ENCODE measurements at regions not wholly inside any gene's neighbourhood (a gene's known extent, or its start where the extent isn't known, plus 50 kb on each side); places are given as distances from the start of the nearest gene placed in this dataset.

- no peak overlapping the region for H4K8ac ChIP-seq (ENCODE audit: low read length)
Measured at GRCh38 chr2:2890246-2890645, 487.4 kb downstream of the EIPR1 start.

GRCh38 chr2:2889646-2890045 is 488.0 kb downstream of the EIPR1 start:
- Histone ChIP-seq H3K4me3 (ENCODE audit: insufficient read depth in 1 of 2, low read depth in 1 of 2, low read length in 2 of 2) (no peak overlapping the region), H3K36me3 (ENCODE audit: control insufficient read depth in 1 of 2, insufficient read depth in 2 of 2, low read depth in 1 of 2, low read length in 2 of 2) (no peaks in the 10 kb centered on the region), H3K14ac (ENCODE audit: low read length in 2 of 2) (no peak overlapping the region), H2BK15ac (ENCODE audit: low read depth, poor library complexity, severe bottlenecking) (no peak overlapping the region), H3K4ac (ENCODE audit: low read depth in 1 of 2, low read length in 2 of 2) (no peak overlapping the region), H3K4me1 (ENCODE audit: control insufficient read depth, insufficient read depth, low read depth, low read length) (no peaks in the 10 kb centered on the region), H3K79me1 (replicated peaks; ENCODE audit: low read length, poor library complexity, severe bottlenecking) (no peaks in the 10 kb centered on the region), H2BK120ac (ENCODE audit: low read depth, low read length) (no peak overlapping the region), H2BK12ac (ENCODE audit: low read length in 2 of 2) (no peak overlapping the region), H3K4me2 (ENCODE audit: low read length, poor library complexity, severe bottlenecking) (no peak overlapping the region), H3K23ac (ENCODE audit: low read length in 2 of 2) (no peak overlapping the region), H2AFZ (ENCODE audit: low read depth, low read length) (no peak overlapping the region), H3K27ac (ENCODE audit: low read length, poor library complexity, severe bottlenecking) (no peak overlapping the region), H4K8ac (ENCODE audit: low read length) (no peak overlapping the region), H3K9ac (ENCODE audit: low read length) (no peak overlapping the region), H3K9me3 (ENCODE audit: control insufficient read depth, low read length) (peaks cover 6% of the 10 kb centered on the region), H2BK5ac (ENCODE audit: low read depth, low read length, poor library complexity, severe bottlenecking) (no peak overlapping the region), H3K27me3 (ENCODE audit: control insufficient read depth in 1 of 2, insufficient read depth in 1 of 2, low read length in 2 of 2) (no peaks in the 10 kb centered on the region), H4K91ac (ENCODE audit: low read length) (no peak overlapping the region), H3K18ac (ENCODE audit: low read depth in 1 of 2, low read length in 2 of 2) (no peak overlapping the region), H2AK5ac (ENCODE audit: low read length, severe bottlenecking) (no peak overlapping the region)
- no peak for DNase-seq
- 86% methylated on average over 17 of the region's 17 CpGs for WGBS

More at GRCh38 chr2:2890246-2890645, 487.4 kb downstream of the EIPR1 start:
- H2AK5ac ChIP-seq (ENCODE audit: low read length, severe bottlenecking), result no peak overlapping the region
- no peaks in the 10 kb centered on the region for H3K27me3 ChIP-seq (ENCODE audit: control insufficient read depth in 1 of 2, insufficient read depth in 1 of 2, low read length in 2 of 2)
- H3K4me3 ChIP-seq (ENCODE audit: insufficient read depth in 1 of 2, low read depth in 1 of 2, low read length in 2 of 2), result no peak overlapping the region
- no peak overlapping the region for H2BK5ac ChIP-seq (ENCODE audit: low read depth, low read length, poor library complexity, severe bottlenecking)
- H3K4me1 ChIP-seq (ENCODE audit: control insufficient read depth, insufficient read depth, low read depth, low read length), result no peaks in the 10 kb centered on the region
- H2AFZ ChIP-seq (ENCODE audit: low read depth, low read length), result no peak overlapping the region
- no peak overlapping the region for H3K18ac ChIP-seq (ENCODE audit: low read depth in 1 of 2, low read length in 2 of 2)
- H4K91ac ChIP-seq (ENCODE audit: low read length), result no peak overlapping the region
- H3K9ac ChIP-seq (ENCODE audit: low read length), result no peak overlapping the region
- no peak overlapping the region for H2BK12ac ChIP-seq (ENCODE audit: low read length in 2 of 2)
- no peak overlapping the region for H3K27ac ChIP-seq (ENCODE audit: low read length, poor library complexity, severe bottlenecking)
- H3K23ac ChIP-seq (ENCODE audit: low read length in 2 of 2), result no peak overlapping the region
- H3K4me2 ChIP-seq (ENCODE audit: low read length, poor library complexity, severe bottlenecking), result no peak overlapping the region
- no peak overlapping the region for H3K14ac ChIP-seq (ENCODE audit: low read length in 2 of 2)
- no peak overlapping the region for H3K4ac ChIP-seq (ENCODE audit: low read depth in 1 of 2, low read length in 2 of 2)
- no peak overlapping the region for H2BK15ac ChIP-seq (ENCODE audit: low read depth, poor library complexity, severe bottlenecking)
- peaks cover 6% of the 10 kb centered on the region for H3K9me3 ChIP-seq (ENCODE audit: control insufficient read depth, low read length)
- H3K36me3 ChIP-seq (ENCODE audit: control insufficient read depth in 1 of 2, insufficient read depth in 2 of 2, low read depth in 1 of 2, low read length in 2 of 2), result no peaks in the 10 kb centered on the region
- no peaks in the 10 kb centered on the region for H3K79me1 ChIP-seq (replicated peaks; ENCODE audit: low read length, poor library complexity, severe bottlenecking)
- H2BK120ac ChIP-seq (ENCODE audit: low read depth, low read length), result no peak overlapping the region
- DNase-seq, result no peak
- WGBS, result 84% methylated on average over 9 of the region's 11 CpGs

GRCh38 chr2:2889141-2889540 is 488.5 kb downstream of the EIPR1 start:
- H2BK15ac ChIP-seq (ENCODE audit: low read depth, poor library complexity, severe bottlenecking), result no peak overlapping the region
- H3K9ac ChIP-seq (ENCODE audit: low read length), result no peak overlapping the region
- H3K14ac ChIP-seq (ENCODE audit: low read length in 2 of 2), result no peak overlapping the region
- H3K4me3 ChIP-seq (ENCODE audit: insufficient read depth in 1 of 2, low read depth in 1 of 2, low read length in 2 of 2), result no peak overlapping the region
- no peaks in the 10 kb centered on the region for H3K79me1 ChIP-seq (replicated peaks; ENCODE audit: low read length, poor library complexity, severe bottlenecking)
- no peak overlapping the region for H3K27ac ChIP-seq (ENCODE audit: low read length, poor library complexity, severe bottlenecking)
- H4K91ac ChIP-seq (ENCODE audit: low read length), result no peak overlapping the region
- H2BK12ac ChIP-seq (ENCODE audit: low read length in 2 of 2), result no peak overlapping the region
- H3K4me2 ChIP-seq (ENCODE audit: low read length, poor library complexity, severe bottlenecking), result no peak overlapping the region
- peaks cover 6% of the 10 kb centered on the region for H3K9me3 ChIP-seq (ENCODE audit: control insufficient read depth, low read length)
- WGBS, result 89% methylated on average over 10 of the region's 10 CpGs
- H3K23ac ChIP-seq (ENCODE audit: low read length in 2 of 2), result no peak overlapping the region
- no peak overlapping the region for H3K18ac ChIP-seq (ENCODE audit: low read depth in 1 of 2, low read length in 2 of 2)
- DNase-seq, result no peak
- no peak overlapping the region for H4K8ac ChIP-seq (ENCODE audit: low read length)
- no peaks in the 10 kb centered on the region for H3K36me3 ChIP-seq (ENCODE audit: control insufficient read depth in 1 of 2, insufficient read depth in 2 of 2, low read depth in 1 of 2, low read length in 2 of 2)
- no peaks in the 10 kb centered on the region for H3K4me1 ChIP-seq (ENCODE audit: control insufficient read depth, insufficient read depth, low read depth, low read length)
- H3K27me3 ChIP-seq (ENCODE audit: control insufficient read depth in 1 of 2, insufficient read depth in 1 of 2, low read length in 2 of 2), result no peaks in the 10 kb centered on the region
- H2AFZ ChIP-seq (ENCODE audit: low read depth, low read length), result no peak overlapping the region
- H3K4ac ChIP-seq (ENCODE audit: low read depth in 1 of 2, low read length in 2 of 2), result no peak overlapping the region
- H2BK5ac ChIP-seq (ENCODE audit: low read depth, low read length, poor library complexity, severe bottlenecking), result no peak overlapping the region
- H2BK120ac ChIP-seq (ENCODE audit: low read depth, low read length), result no peak overlapping the region
- H2AK5ac ChIP-seq (ENCODE audit: low read length, severe bottlenecking), result no peak overlapping the region

GRCh38 chr2:2887772-2888387 is 489.7 kb downstream of the EIPR1 start:
- 14% methylated on average over 1 of the region's 3 CpGs for WGBS
- H2AFZ ChIP-seq (ENCODE audit: low read depth, low read length), result no peak overlapping the region

More at GRCh38 chr2:2887772-2888387, 489.7 kb downstream of the EIPR1 start:
- H3K9ac ChIP-seq (ENCODE audit: low read length), result no peak overlapping the region
- no peak overlapping the region for H4K91ac ChIP-seq (ENCODE audit: low read length)
- H3K23ac ChIP-seq (ENCODE audit: low read length in 2 of 2), result no peak overlapping the region
- H3K4me2 ChIP-seq (ENCODE audit: low read length, poor library complexity, severe bottlenecking), result no peak overlapping the region
- H3K18ac ChIP-seq (ENCODE audit: low read depth in 1 of 2, low read length in 2 of 2), result no peak overlapping the region
- no peaks in the 10 kb centered on the region for H3K4me1 ChIP-seq (ENCODE audit: control insufficient read depth, insufficient read depth, low read depth, low read length)
- H4K8ac ChIP-seq (ENCODE audit: low read length), result no peak overlapping the region
- no peak overlapping the region for H3K4me3 ChIP-seq (ENCODE audit: insufficient read depth in 1 of 2, low read depth in 1 of 2, low read length in 2 of 2)
- H2BK12ac ChIP-seq (ENCODE audit: low read length in 2 of 2), result no peak overlapping the region
- no peak overlapping the region for H3K4ac ChIP-seq (ENCODE audit: low read depth in 1 of 2, low read length in 2 of 2)
- peaks cover 6% of the 10 kb centered on the region for H3K9me3 ChIP-seq (ENCODE audit: control insufficient read depth, low read length)
- no peak overlapping the region for H2AK5ac ChIP-seq (ENCODE audit: low read length, severe bottlenecking)
- no peak for DNase-seq
- no peaks in the 10 kb centered on the region for H3K79me1 ChIP-seq (replicated peaks; ENCODE audit: low read length, poor library complexity, severe bottlenecking)
- no peaks in the 10 kb centered on the region for H3K27me3 ChIP-seq (ENCODE audit: control insufficient read depth in 1 of 2, insufficient read depth in 1 of 2, low read length in 2 of 2)
- no peaks in the 10 kb centered on the region for H3K36me3 ChIP-seq (ENCODE audit: control insufficient read depth in 1 of 2, insufficient read depth in 2 of 2, low read depth in 1 of 2, low read length in 2 of 2)
- no peak overlapping the region for H2BK120ac ChIP-seq (ENCODE audit: low read depth, low read length)
- no peak overlapping the region for H2BK5ac ChIP-seq (ENCODE audit: low read depth, low read length, poor library complexity, severe bottlenecking)
- H3K14ac ChIP-seq (ENCODE audit: low read length in 2 of 2), result no peak overlapping the region
- no peak overlapping the region for H3K27ac ChIP-seq (ENCODE audit: low read length, poor library complexity, severe bottlenecking)
- H2BK15ac ChIP-seq (ENCODE audit: low read depth, poor library complexity, severe bottlenecking), result no peak overlapping the region

All from mesenchymal stem cell (in vitro differentiated cells and primary cell).